ENCODE measurements at regions not wholly inside any gene's neighbourhood (a gene's known extent, or its start where the extent isn't known, plus 50 kb on each side); places are given as distances from the start of the nearest gene placed in this dataset.

DNA sequence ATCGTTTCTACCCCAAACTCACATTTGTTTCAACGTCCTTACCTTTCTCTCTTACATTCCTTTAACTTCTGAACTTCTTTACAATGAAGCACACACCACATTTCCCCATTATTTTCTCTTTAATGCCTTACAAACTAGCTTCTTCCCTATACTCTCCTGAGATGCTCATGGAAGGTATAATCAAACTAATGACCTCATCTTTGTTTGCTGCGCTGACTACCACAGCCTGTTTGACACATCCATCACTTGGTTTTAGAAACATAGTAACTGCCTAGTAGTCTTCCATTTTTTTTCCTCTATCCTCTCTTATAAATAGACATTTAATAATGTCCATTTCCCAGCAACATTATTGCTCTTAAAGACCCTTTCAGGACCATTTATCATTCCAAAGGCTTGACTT lies 230.5 kb upstream of the LRTM1 start:
- Mint-ChIP-seq H3K4me3 (ENCODE audit: low read depth) (no peak overlapping the region), H3K27me3 (peaks cover 14% of the 10 kb centered on the region), H3K4me1 (ENCODE audit: low read depth) (no peaks in the 10 kb centered on the region), H3K36me3 (ENCODE audit: insufficient read depth) (no peaks in the 10 kb centered on the region), H3K27ac (no peak overlapping the region), H3K9me3 (ENCODE audit: low read depth) (no peaks in the 10 kb centered on the region)
- TF ChIP-seq CTCF (IDR thresholded peaks at IDR 0.05; ENCODE audit: unreplicated experiment) = no peak
- no peak for DNase-seq (ENCODE audit: low spot score, unreplicated experiment)

DNA sequence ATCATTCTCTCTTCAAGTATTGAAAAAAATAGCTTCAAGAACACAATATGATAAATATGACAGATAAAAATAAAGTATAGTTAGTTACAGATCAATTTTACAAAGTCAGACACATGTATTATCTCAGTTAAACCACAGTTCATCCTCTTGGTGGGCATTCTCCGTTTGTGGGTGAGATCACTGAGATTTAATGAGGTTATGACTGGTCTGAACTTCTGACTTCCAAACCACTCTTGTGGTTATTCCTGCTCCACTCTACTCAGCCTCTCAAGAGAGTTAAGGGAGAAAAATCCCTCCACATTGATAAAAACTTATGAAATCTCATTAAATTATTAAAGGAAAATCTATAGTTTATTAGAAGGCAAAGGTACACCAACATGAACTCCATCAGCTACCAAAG lies 229.9 kb upstream of the LRTM1 start:
- H3K27ac Mint-ChIP-seq = no peak overlapping the region
- H3K9me3 Mint-ChIP-seq (ENCODE audit: low read depth) = no peaks in the 10 kb centered on the region
- DNase-seq (ENCODE audit: low spot score, unreplicated experiment) = no peak
- no peak for TF ChIP-seq CTCF (IDR thresholded peaks at IDR 0.05; ENCODE audit: unreplicated experiment)
- no peaks in the 10 kb centered on the region for H3K4me1 Mint-ChIP-seq (ENCODE audit: low read depth)
- H3K36me3 Mint-ChIP-seq (ENCODE audit: insufficient read depth) = no peaks in the 10 kb centered on the region
- peaks cover 18% of the 10 kb centered on the region for H3K27me3 Mint-ChIP-seq
- no peak overlapping the region for H3K4me3 Mint-ChIP-seq (ENCODE audit: low read depth)

DNA sequence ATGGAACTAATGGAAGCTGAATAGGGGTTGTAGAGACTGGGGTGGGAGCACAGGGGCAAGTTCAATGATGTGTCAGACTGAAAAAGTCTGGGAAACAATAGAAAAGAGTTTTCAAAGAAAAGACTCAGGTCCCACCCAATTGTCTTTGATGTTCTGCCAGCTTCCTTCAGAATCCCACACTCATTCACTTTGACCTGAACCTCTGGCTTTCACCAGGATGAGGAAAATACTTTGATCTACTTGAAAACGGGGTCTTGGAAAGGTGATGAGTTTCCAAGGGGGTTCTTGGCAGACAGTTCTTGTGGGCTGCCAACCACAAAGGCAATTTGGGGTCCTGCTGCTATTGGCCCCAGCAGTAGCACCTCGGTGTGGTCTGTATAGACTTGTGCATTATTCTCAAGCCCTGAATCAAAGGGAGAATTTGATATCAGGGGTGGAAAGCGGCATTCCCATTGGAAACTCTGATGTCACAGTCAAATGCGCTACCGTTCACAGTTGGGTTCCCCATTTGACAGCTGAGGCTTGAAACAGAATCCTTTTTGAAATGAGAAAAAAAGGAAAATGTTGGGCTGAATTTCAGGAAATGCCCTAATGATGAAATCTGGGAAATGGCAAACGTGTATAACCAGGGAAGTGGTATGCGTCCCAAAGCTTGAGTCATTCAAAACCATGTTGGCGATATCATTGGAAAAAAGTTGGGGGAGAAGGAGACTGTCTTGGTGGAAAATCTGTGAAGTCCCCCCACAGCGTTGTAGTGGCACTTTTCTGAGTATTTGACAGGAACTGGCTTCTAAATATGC lies 229.2 kb upstream of the LRTM1 start:
- H3K27ac Mint-ChIP-seq = no peak overlapping the region
- H3K4me3 Mint-ChIP-seq (ENCODE audit: low read depth) = no peak overlapping the region
- no peaks in the 10 kb centered on the region for H3K9me3 Mint-ChIP-seq (ENCODE audit: low read depth)
- no peaks in the 10 kb centered on the region for H3K36me3 Mint-ChIP-seq (ENCODE audit: insufficient read depth)
- DNase-seq (ENCODE audit: low spot score, unreplicated experiment) = no peak
- no peak for TF ChIP-seq CTCF (IDR thresholded peaks at IDR 0.05; ENCODE audit: unreplicated experiment)
- no peaks in the 10 kb centered on the region for H3K4me1 Mint-ChIP-seq (ENCODE audit: low read depth)
- H3K27me3 Mint-ChIP-seq = peaks cover 23% of the 10 kb centered on the region

DNA sequence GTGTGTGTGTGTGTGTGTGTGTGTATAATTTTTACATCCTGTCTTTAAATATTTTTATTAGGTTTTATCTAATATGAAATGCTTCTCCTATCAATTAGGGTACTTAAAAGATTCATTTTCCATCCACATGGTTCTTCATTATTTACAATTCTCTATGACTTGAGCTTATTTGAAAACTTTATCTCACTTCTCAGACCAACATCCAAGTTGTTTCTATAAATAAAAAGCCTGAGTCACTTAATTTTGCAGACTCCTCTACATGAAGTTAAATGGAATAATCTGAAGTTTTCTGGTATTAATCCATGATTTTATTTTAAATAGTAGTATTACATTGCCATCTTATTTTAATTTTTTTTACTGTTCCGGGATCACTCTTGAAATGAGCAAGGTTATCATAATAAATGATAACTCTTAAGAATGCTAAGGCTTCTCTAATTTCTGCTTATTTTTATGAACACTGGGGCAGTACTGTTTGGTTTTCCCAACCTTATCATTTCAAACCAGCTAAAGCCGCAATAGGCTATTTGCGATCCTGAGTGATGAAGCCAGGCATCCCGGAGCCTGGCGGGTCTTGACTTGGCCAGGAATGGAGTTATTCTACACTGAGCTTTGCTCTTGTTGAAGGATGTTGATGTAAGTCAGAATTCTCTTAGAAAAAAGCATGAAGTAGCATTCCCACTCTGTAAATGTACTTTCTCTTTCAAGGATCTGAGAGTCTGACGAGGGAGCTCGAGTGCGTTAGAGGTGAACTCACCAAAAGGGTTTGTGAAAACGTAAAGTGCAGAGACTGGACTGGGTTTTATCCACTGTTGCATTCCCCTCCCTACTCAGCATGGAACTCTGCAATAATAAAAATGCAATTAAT lies 220.2 kb upstream of the LRTM1 start:
- no peak overlapping the region for H3K27ac Mint-ChIP-seq
- no peak for DNase-seq (ENCODE audit: low spot score, unreplicated experiment)
- H3K27me3 Mint-ChIP-seq = peaks cover 18% of the 10 kb centered on the region
- no peak for TF ChIP-seq CTCF (IDR thresholded peaks at IDR 0.05; ENCODE audit: unreplicated experiment)
- no peak overlapping the region for H3K4me3 Mint-ChIP-seq (ENCODE audit: low read depth)
- H3K36me3 Mint-ChIP-seq (ENCODE audit: insufficient read depth) = no peaks in the 10 kb centered on the region
- peaks cover 3% of the 10 kb centered on the region for H3K4me1 Mint-ChIP-seq (ENCODE audit: low read depth)
- H3K9me3 Mint-ChIP-seq (ENCODE audit: low read depth) = no peaks in the 10 kb centered on the region

- Mint-ChIP-seq H3K27me3 (peaks cover 12% of the 10 kb centered on the region), H3K4me3 (ENCODE audit: low read depth) (no peak overlapping the region), H3K27ac (no peak overlapping the region), H3K4me1 (ENCODE audit: low read depth) (peaks cover 3% of the 10 kb centered on the region), H3K36me3 (ENCODE audit: insufficient read depth) (no peaks in the 10 kb centered on the region), H3K9me3 (ENCODE audit: low read depth) (no peaks in the 10 kb centered on the region)
- TF ChIP-seq CTCF (IDR thresholded peaks at IDR 0.05; ENCODE audit: unreplicated experiment) = no peak
- no peak for DNase-seq (ENCODE audit: low spot score, unreplicated experiment)
Measured at GRCh38 chr3:55147406-55147805, 219.5 kb upstream of the LRTM1 start.
